GM12864 (cell line): ENCODE measurements at regions not wholly inside any gene's neighbourhood (a gene's known extent, or its start where the extent isn't known, plus 50 kb on each side); places are given as distances from the start of the nearest gene placed in this dataset.

Source experiments
- DNase-seq: peaks from one replicate; pipeline ENCODE4 v3.0.0-alpha.2; 2011; ENCODE audit warnings: low read depth
- H3K4me3 ChIP-seq: 2 replicates; pipeline ENCODE4 v1.5.1; 2011; ENCODE audit warnings: mild to moderate bottlenecking, low read depth, low read length, control low read depth
- CTCF ChIP-seq: IDR thresholded peaks from 2 replicates; pipeline ENCODE4 v1.5.1; 2011; ENCODE audit warnings: low read depth, mild to moderate bottlenecking, moderate library complexity, low read length, control low read depth, inconsistent platforms; ENCODE audit errors: missing control alignments

GRCh38 chr4:123469696-123470095 lies 73.1 kb downstream of the SPRY1 start:
- no peak for TF ChIP-seq CTCF
- H3K4me3 ChIP-seq = no peak overlapping the region
- DNase-seq = no peak

GRCh38 chr4:123470640-123471039 lies 74.0 kb downstream of the SPRY1 start:
- DNase-seq = no peak
- H3K4me3 ChIP-seq = no peak overlapping the region
- TF ChIP-seq CTCF = no peak

DNA sequence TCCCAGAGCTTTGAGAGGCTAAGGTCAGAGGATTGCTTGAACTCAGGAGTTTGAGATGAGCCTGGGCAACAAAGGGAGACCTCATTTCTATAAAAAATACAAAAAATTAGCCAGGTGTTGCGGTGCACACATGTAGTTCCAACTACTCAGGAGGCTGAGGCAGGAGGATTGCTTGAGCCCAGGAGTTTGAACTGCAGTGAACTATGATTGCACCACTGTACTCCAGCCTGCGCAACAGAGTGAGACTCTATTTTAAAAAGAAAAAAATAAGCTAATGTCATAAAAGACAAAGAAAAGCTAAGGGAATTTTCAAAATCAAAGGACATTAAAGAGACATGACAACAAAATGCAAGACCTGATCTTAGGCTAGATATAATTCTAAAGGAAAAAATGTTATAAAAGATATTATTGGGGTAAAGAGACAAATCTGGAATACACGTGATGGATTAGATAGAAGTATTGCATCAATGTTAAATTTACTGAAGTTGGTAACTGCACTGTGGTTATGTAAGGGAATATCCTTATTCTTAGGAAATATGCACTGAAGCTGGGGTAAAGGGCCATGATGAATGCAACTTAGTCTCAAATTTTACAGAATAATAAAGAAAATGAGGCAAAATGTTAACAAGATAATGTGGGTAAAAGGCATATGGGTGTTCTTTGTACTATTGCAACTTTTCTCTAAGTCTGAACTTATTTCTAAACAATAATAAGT lies 75.2 kb downstream of the SPRY1 start:
- DNase-seq = no peak
- TF ChIP-seq CTCF = no peak

DNA sequence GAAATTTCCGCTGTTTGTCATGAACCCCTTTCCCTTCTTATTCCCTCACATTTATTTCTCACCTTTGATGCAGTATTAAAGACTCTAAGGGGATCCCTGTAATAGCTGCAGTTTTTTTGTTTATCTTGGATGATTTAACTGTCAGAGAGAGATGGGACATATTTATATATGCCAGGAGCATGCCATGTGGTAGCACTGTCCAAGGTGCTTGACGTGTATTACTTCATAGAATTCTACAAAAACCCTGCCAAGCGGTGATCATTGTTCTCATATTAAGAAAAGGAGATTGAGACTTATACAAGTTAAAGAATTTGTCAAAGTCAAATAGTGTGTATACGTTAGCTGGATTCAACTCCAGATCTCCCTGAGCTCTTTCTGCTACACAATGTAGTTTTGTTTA lies 78.2 kb downstream of the SPRY1 start:
- no peak for DNase-seq
- H3K4me3 ChIP-seq = no peak overlapping the region
- no peak for TF ChIP-seq CTCF

More for the DNA sequence above, 75.2 kb downstream of the SPRY1 start:
- H3K4me3 ChIP-seq = no peak overlapping the region

DNA sequence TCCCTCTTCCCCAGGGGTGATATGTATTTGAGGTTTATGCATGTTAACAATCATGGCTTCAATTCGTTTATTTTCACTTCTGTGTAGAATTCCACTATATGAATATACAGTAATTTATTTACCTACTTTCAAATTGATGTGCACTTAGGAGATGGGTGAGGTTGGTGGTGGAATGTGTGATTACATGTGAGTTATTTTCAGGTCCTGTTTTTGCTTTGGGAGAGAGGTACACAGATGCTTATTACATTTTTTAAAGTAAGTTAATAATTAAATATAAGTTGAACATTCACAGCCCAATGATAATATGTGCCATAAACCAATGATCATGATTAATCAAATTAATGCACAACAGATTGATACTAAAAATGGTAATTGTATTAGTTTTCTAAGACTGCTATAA lies 79.5 kb downstream of the SPRY1 start:
- DNase-seq = no peak
- no peak for TF ChIP-seq CTCF
- H3K4me3 ChIP-seq = no peak overlapping the region

- no peak for TF ChIP-seq CTCF
- no peak overlapping the region for H3K4me3 ChIP-seq
- no peak for DNase-seq
These were observed 81.2 kb downstream of the SPRY1 start for GRCh38 chr4:123477711-123478209.

DNA sequence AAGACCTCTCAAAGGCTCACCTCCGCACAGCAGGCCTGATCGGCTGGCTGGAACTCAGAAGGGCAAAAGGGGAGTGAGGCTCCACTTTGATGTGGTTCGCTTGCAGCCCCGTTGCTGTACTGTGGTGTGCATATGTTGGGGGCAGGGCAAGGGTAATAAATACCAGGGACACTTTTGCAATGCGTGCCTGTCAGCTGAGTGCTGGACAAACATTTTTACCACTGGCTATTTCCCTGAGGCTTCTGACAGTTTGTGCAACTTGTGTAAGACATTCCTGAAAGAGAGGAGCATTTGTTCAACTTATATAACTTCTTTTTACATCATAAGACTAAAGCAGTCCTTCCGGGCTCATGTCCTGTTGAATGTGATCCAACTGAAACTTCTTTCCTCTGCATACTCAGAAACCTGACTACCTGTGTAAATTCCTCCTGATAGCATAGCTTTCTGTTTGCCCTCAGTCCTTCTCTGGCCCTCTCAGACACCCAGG lies 82.3 kb downstream of the SPRY1 start:
- no peak for TF ChIP-seq CTCF
- DNase-seq = no peak
- no peak overlapping the region for H3K4me3 ChIP-seq
